Mesendoderm (in vitro differentiated cells): ENCODE measurements at regions not wholly inside any gene's neighbourhood (a gene's known extent, or its start where the extent isn't known, plus 50 kb on each side); places are given as distances from the start of the nearest gene placed in this dataset.

ENCODE experiments used
- DNase-seq: peaks from one replicate; pipeline ENCODE4 v3.0.0; 2013
- H2AK5ac ChIP-seq: 2 replicates; pipeline ENCODE4 v1.6.1; 2013; ENCODE audit warnings: low read length, inconsistent platforms
- H2BK120ac ChIP-seq: 2 replicates; pipeline ENCODE4 v1.6.1; 2013; ENCODE audit warnings: low read depth, mild to moderate bottlenecking, low read length, moderate library complexity, mixed read lengths
- H2BK15ac ChIP-seq: replicated peaks from 2 replicates; pipeline ENCODE4 v1.6.1; 2013; ENCODE audit warnings: low read depth, mild to moderate bottlenecking, moderate library complexity
- H2BK5ac ChIP-seq: 2 replicates; pipeline ENCODE4 v1.6.1; 2013; ENCODE audit warnings: low read length, inconsistent platforms
- H3K18ac ChIP-seq: 2 replicates; pipeline ENCODE4 v1.6.1; 2013; ENCODE audit warnings: mild to moderate bottlenecking, low read length, mixed read lengths
- H3K23ac ChIP-seq: one replicate; pipeline ENCODE4 v1.6.1; 2013; ENCODE audit warnings: low read length
- H3K27ac ChIP-seq: 2 replicates; pipeline ENCODE4 v1.5.1; 2013; ENCODE audit warnings: low read depth, mild to moderate bottlenecking, inconsistent platforms, low read length, moderate library complexity
- H3K27me3 ChIP-seq: 2 replicates; pipeline ENCODE4 v1.6.1; 2013; ENCODE audit warnings: low read length, control low read depth, mild to moderate bottlenecking, inconsistent platforms; ENCODE audit not compliant: insufficient read depth, poor library complexity
- H3K36me3 ChIP-seq: 2 replicates; pipeline ENCODE4 v1.6.1; 2013; ENCODE audit warnings: low read length, inconsistent platforms; ENCODE audit not compliant: control insufficient read depth, insufficient read depth
- H3K4ac ChIP-seq: one replicate; pipeline ENCODE4 v1.6.1; 2013; ENCODE audit warnings: low read depth, mild to moderate bottlenecking, low read length, moderate library complexity
- H3K4me1 ChIP-seq: 2 replicates; pipeline ENCODE4 v1.6.1; 2013; ENCODE audit warnings: low read depth, low read length, inconsistent platforms; ENCODE audit not compliant: control insufficient read depth
- H3K4me2 ChIP-seq: 2 replicates; pipeline ENCODE4 v1.6.1; 2013; ENCODE audit warnings: low read length
- H3K4me3 ChIP-seq: 2 replicates; pipeline ENCODE4 v1.5.1; 2013; ENCODE audit warnings: mild to moderate bottlenecking, low read length
- H3K56ac ChIP-seq: one replicate; pipeline ENCODE4 v1.6.1; 2013; ENCODE audit warnings: low read length
- H3K79me1 ChIP-seq: 2 replicates; pipeline ENCODE4 v1.6.1; 2013; ENCODE audit warnings: low read length, inconsistent platforms
- H3K79me2 ChIP-seq: 2 replicates; pipeline ENCODE4 v1.6.1; 2013; ENCODE audit warnings: mild to moderate bottlenecking, low read length; ENCODE audit not compliant: control insufficient read depth, insufficient read depth
- H3K9ac ChIP-seq: 2 replicates; pipeline ENCODE4 v1.6.1; 2013; ENCODE audit warnings: low read length, inconsistent platforms
- H4K5ac ChIP-seq: one replicate; pipeline ENCODE4 v1.6.1; 2013; ENCODE audit warnings: low read length
- H4K8ac ChIP-seq: one replicate; pipeline ENCODE4 v1.6.1; 2013; ENCODE audit warnings: low read depth, mild to moderate bottlenecking, control low read depth, low read length, moderate library complexity
- WGBS: extraction: QIAGEN DNeasy Blood & Tissue Kit; methylation state at CpG from one replicate; pipeline ENCODE4 v1.1.7; 2013; ENCODE audit warnings: low lambda C conversion rate, missing lambda C conversion rate; ENCODE audit not compliant: insufficient coverage; ENCODE audit errors: extremely low coverage; 5-methylcytosine and 5-hydroxymethylcytosine counted together

DNA sequence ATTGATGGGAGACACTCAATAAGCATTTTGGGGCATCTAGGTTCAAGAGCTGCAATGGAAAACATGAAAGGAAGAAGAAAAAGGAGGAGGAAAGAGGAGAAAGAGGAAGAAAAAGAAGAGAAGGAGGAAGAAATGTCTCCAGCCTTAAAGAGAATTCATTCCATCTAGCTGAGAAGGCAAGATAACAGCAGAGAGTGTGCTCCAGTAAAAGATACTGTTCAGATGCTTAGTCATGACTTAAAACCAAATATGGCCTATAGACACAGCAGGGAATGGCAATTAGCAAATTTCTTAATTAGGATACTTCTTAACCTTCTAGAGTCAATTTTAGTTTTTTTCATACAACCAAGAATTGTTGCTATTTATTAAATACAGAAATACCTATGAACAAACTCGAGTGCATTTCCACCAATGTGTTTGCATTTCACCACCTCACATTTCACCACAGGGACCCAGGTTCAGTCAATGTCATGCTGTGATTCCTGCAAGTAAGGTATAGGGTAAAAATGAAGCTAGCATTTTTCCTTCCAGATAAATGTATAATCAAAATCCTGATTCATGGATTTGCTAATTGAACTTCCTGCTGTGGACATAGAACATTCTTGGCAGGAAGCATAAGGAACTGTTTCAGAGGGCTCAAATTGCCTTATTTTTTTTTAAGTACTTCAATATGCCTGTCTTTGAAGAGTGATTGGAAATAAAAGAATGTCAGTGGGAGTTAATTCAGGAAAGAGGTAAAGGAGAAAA, 177.8 kb downstream of the RPS29 start:
- no peak overlapping the region for H3K27ac ChIP-seq

DNA sequence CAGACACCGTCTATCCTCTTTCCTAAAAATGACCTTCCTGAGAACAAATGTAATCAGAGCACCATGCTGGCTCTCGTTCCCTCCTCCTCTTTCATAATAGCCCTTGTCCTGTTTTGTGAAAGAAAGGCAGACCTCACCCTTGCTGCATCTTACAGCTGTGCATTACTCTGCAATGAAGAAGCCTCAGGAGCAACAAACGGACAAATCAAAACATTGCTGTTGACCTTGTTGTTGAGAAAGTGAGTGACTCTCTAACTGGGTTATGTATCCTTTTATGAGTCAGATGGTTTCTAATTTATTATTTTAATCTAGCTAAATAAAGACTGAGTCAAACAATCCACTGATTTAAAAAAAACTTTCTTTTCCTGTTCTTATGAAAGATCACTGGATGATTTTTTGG, 180.9 kb downstream of the RPS29 start:
- no peak overlapping the region for H3K23ac ChIP-seq
- no peaks in the 10 kb centered on the region for H3K27me3 ChIP-seq
- no peak overlapping the region for H3K56ac ChIP-seq
- H3K18ac ChIP-seq = no peak overlapping the region
- H3K79me1 ChIP-seq = no peaks in the 10 kb centered on the region
- no peak overlapping the region for H2BK120ac ChIP-seq
- H3K4me1 ChIP-seq = no peaks in the 10 kb centered on the region
- no peak overlapping the region for H3K4me2 ChIP-seq
- H2BK5ac ChIP-seq = no peak overlapping the region
- no peak overlapping the region for H4K8ac ChIP-seq
- H4K5ac ChIP-seq = no peak overlapping the region
- no CpG with 5 or more reads among the region's 3 CpGs for WGBS
- DNase-seq = no peak
- H3K9ac ChIP-seq = no peak overlapping the region
- H3K27ac ChIP-seq = no peak overlapping the region
- no peaks in the 10 kb centered on the region for H3K79me2 ChIP-seq
- H2AK5ac ChIP-seq = no peak overlapping the region
- no peaks in the 10 kb centered on the region for H3K36me3 ChIP-seq
- H2BK15ac ChIP-seq = no peak overlapping the region
- no peak overlapping the region for H3K4ac ChIP-seq
- H3K4me3 ChIP-seq = no peak overlapping the region

More for the DNA sequence above, 177.8 kb downstream of the RPS29 start:
- Histone ChIP-seq H4K5ac (no peak overlapping the region), H3K56ac (no peak overlapping the region), H3K36me3 (no peaks in the 10 kb centered on the region), H3K18ac (no peak overlapping the region), H3K79me1 (no peaks in the 10 kb centered on the region), H3K4me1 (no peaks in the 10 kb centered on the region), H3K79me2 (no peaks in the 10 kb centered on the region), H3K27me3 (no peaks in the 10 kb centered on the region), H2BK120ac (no peak overlapping the region), H3K23ac (no peak overlapping the region), H4K8ac (no peak overlapping the region), H3K4me3 (no peak overlapping the region), H2BK5ac (no peak overlapping the region), H3K4me2 (no peak overlapping the region), H3K9ac (no peak overlapping the region), H3K4ac (no peak overlapping the region), H2AK5ac (no peak overlapping the region), H2BK15ac (no peak overlapping the region)
- WGBS = no CpG with 5 or more reads among the region's 1 CpG
- DNase-seq = no peak

DNA sequence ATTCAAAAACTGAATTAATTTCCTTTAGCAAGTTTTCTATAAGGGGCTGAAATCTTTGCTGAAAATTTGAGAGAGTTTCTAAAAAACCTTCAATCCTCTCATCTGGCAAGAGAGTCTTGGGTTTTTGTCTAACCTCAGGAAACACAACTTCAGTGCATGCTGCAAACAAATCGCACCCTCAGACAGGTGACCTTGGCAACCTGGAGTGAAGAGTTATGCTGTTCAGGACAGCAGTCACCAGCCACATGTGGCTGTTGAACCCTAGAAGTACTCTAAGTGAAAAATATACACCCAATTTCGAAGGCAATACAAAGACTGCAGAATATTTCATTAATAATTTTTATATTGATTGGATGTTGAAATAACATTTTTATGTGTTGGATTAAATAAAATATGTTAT, 184.8 kb downstream of the RPS29 start:
- Histone ChIP-seq H3K18ac (no peak overlapping the region), H4K5ac (no peak overlapping the region), H3K4me3 (no peak overlapping the region), H2BK15ac (no peak overlapping the region), H2BK120ac (no peak overlapping the region), H3K23ac (no peak overlapping the region), H3K36me3 (no peaks in the 10 kb centered on the region), H3K27ac (no peak overlapping the region), H4K8ac (no peak overlapping the region), H3K27me3 (no peaks in the 10 kb centered on the region), H3K56ac (no peak overlapping the region), H3K4ac (no peak overlapping the region), H3K79me1 (no peaks in the 10 kb centered on the region), H2AK5ac (no peak overlapping the region), H2BK5ac (no peak overlapping the region), H3K9ac (no peak overlapping the region), H3K79me2 (no peaks in the 10 kb centered on the region), H3K4me1 (no peaks in the 10 kb centered on the region), H3K4me2 (no peak overlapping the region)
- no CpG with 5 or more reads among the region's 2 CpGs for WGBS
- DNase-seq = no peak

DNA sequence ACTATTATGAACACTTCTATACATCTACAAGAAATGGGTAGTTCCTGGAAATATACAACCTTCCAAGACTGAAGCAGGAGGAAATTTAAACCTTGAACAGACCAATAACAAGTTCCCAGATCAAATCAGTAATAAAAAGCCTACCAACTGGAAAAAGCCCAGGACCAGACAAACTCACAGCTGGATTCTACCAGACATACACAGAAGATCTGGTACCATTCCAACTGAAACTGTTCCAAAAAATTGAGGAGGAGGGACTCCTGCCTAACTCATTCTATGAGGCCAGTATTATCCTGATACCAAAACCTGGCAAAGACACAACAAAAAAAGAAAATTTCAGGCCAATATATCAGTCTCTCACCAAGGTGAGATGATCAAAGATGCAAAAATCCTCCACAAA, 189.4 kb downstream of the RPS29 start:
- H3K56ac ChIP-seq = no peak overlapping the region
- no peaks in the 10 kb centered on the region for H3K36me3 ChIP-seq
- H2BK5ac ChIP-seq = no peak overlapping the region
- H3K79me1 ChIP-seq = no peaks in the 10 kb centered on the region
- no peak overlapping the region for H4K8ac ChIP-seq
- DNase-seq = no peak
- no peaks in the 10 kb centered on the region for H3K4me1 ChIP-seq
- H3K27me3 ChIP-seq = no peaks in the 10 kb centered on the region
- no peak overlapping the region for H3K18ac ChIP-seq
- no peak overlapping the region for H3K4me2 ChIP-seq
- no peak overlapping the region for H3K4me3 ChIP-seq
- H3K4ac ChIP-seq = no peak overlapping the region
- no peak overlapping the region for H3K23ac ChIP-seq
- H3K27ac ChIP-seq = no peak overlapping the region
- no peak overlapping the region for H4K5ac ChIP-seq
- no peak overlapping the region for H2AK5ac ChIP-seq
- no peak overlapping the region for H2BK120ac ChIP-seq
- no peak overlapping the region for H3K9ac ChIP-seq
- H2BK15ac ChIP-seq = no peak overlapping the region
- H3K79me2 ChIP-seq = no peaks in the 10 kb centered on the region

DNA sequence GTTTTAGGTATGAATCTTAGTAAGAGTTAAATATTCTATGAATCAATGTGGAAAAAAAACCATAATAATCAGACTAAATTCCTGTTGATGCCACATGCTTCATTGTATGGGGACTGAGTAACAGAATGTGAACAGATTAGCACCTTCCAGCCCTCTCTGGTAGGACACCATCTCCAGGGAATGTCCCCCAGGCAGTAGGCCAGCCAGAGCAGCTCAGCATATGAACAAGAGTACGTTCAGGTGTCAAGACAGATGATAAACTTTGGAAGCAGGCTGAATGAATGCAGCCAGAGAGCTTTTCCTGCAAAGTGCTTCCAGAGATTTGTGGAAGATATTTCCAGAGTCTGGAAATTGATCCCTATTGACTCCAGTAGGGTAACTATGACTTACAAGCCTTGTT, 204.4 kb downstream of the RPS29 start:
- Histone ChIP-seq H3K4me2 (no peak overlapping the region), H3K27me3 (no peaks in the 10 kb centered on the region), H2AK5ac (no peak overlapping the region), H3K79me1 (no peaks in the 10 kb centered on the region), H3K79me2 (no peaks in the 10 kb centered on the region), H4K5ac (no peak overlapping the region), H3K9ac (no peak overlapping the region), H3K23ac (no peak overlapping the region), H3K27ac (no peak overlapping the region), H4K8ac (no peak overlapping the region), H3K4me1 (no peaks in the 10 kb centered on the region), H3K36me3 (no peaks in the 10 kb centered on the region), H3K4ac (no peak overlapping the region), H3K18ac (no peak overlapping the region), H2BK5ac (no peak overlapping the region), H3K4me3 (no peak overlapping the region), H3K56ac (no peak overlapping the region), H2BK120ac (no peak overlapping the region), H2BK15ac (no peak overlapping the region)
- DNase-seq = peak; percentile 62
- no CpG with 5 or more reads among the region's 1 CpG for WGBS

DNA sequence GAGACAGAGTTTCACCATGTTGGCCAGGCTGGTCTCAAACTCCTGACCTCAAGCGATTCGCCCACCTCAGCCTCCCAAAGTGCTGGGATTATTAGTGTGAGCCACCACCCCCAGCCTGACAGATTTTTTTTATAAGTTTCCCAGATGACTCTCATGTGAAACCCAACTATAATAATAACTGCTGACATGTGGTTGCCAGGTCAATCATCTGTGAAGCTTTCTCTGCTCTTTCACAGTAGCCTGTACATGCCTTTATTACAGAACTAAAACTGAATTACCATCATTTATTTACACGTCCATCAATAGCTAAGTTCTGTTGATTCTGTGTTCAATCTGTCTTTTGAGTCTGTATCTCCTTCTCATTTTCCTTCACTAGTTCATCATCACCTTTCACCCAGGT, 218.5 kb downstream of the RPS29 start:
- H3K23ac ChIP-seq = no peak overlapping the region
- H3K4me3 ChIP-seq = no peak overlapping the region
- no CpG with 5 or more reads among the region's 3 CpGs for WGBS
- H3K27ac ChIP-seq = no peak overlapping the region
- no peak overlapping the region for H2BK120ac ChIP-seq
- H2BK15ac ChIP-seq = no peak overlapping the region
- no peak overlapping the region for H4K5ac ChIP-seq
- no peak overlapping the region for H2AK5ac ChIP-seq
- H3K79me1 ChIP-seq = no peaks in the 10 kb centered on the region
- H3K79me2 ChIP-seq = no peaks in the 10 kb centered on the region
- no peak for DNase-seq
- H3K36me3 ChIP-seq = no peaks in the 10 kb centered on the region
- peaks cover 13% of the 10 kb centered on the region for H3K4me1 ChIP-seq
- H3K18ac ChIP-seq = peak overlapping the region; percentile 18
- no peak overlapping the region for H3K4me2 ChIP-seq
- H2BK5ac ChIP-seq = no peak overlapping the region
- H3K4ac ChIP-seq = no peak overlapping the region
- no peak overlapping the region for H3K9ac ChIP-seq
- H3K56ac ChIP-seq = no peak overlapping the region
- H3K27me3 ChIP-seq = peaks cover 12% of the 10 kb centered on the region
- no peak overlapping the region for H4K8ac ChIP-seq
